A673 (cell line): ENCODE measurements at regions not wholly inside any gene's neighbourhood (a gene's known extent, or its start where the extent isn't known, plus 50 kb on each side); places are given as distances from the start of the nearest gene placed in this dataset.

ENCODE experiments used
- CTCF ChIP-seq: fragments of 300-800, 200-600 bp; sonication (generic); conservative IDR thresholded peaks from 2 replicates; pipeline ENCODE4 v1.5.1; 2017; ENCODE audit warnings: low read depth, mild to moderate bottlenecking, antibody characterized with exemption, low read length, moderate library complexity, mixed read lengths
- EZH2 ChIP-seq: fragments of 200-600 bp; sonication (generic); IDR thresholded peaks from 2 replicates; pipeline ENCODE4 v1.6.1; 2017; ENCODE audit warnings: borderline replicate concordance, low read depth, mild to moderate bottlenecking, mixed read lengths, antibody characterized with exemption, low read length; ENCODE audit not compliant: poor library complexity, severe bottlenecking

- TF ChIP-seq CTCF = no peak
- no peak for TF ChIP-seq EZH2
Observed at GRCh38 chr5:63351164-63351563, 611.1 kb downstream of the HTR1A start.
